ENCODE measurements at regions not wholly inside any gene's neighbourhood (a gene's known extent, or its start where the extent isn't known, plus 50 kb on each side); places are given as distances from the start of the nearest gene placed in this dataset.

GRCh38 chr11:134861490-134862104, 449.6 kb upstream of the B3GAT1 start:
- 70% methylated on average over 15 of the region's 15 CpGs for WGBS
- Histone ChIP-seq H3K4me3 (no peak overlapping the region), H3K4me1 (replicated peaks) (no peaks in the 10 kb centered on the region), H3K27me3 (replicated peaks; ENCODE audit: insufficient read depth) (no peaks in the 10 kb centered on the region), H3K36me3 (no peaks in the 10 kb centered on the region), H3K9me3 (no peaks in the 10 kb centered on the region), H3K27ac (no peak overlapping the region)
- intact Hi-C loops (cut with DNase I), result no loop called here
- TF ChIP-seq CTCF (IDR thresholded peaks at IDR 0.05) (no peak), POLR2A (IDR thresholded peaks at IDR 0.05) (no peak), POLR2AphosphoS5 (IDR thresholded peaks at IDR 0.05) (no peak)
- no peak for DNase-seq (ENCODE audit: low spot score)

GRCh38 chr11:134858783-134859480, 446.9 kb upstream of the B3GAT1 start:
- H3K27ac ChIP-seq, result no peak overlapping the region
- no peak for DNase-seq (ENCODE audit: low spot score)
- TF ChIP-seq CTCF (IDR thresholded peaks at IDR 0.05) (no peak), POLR2AphosphoS5 (IDR thresholded peaks at IDR 0.05) (no peak), POLR2A (IDR thresholded peaks at IDR 0.05) (no peak)
- intact Hi-C loops (cut with DNase I), result no loop called here
- no peaks in the 10 kb centered on the region for H3K36me3 ChIP-seq
- no peaks in the 10 kb centered on the region for H3K27me3 ChIP-seq (replicated peaks; ENCODE audit: insufficient read depth)
- H3K9me3 ChIP-seq, result no peaks in the 10 kb centered on the region
- WGBS, result 80% methylated on average over 8 of the region's 8 CpGs
- H3K4me3 ChIP-seq, result no peak overlapping the region
- no peaks in the 10 kb centered on the region for H3K4me1 ChIP-seq (replicated peaks)

- no peaks in the 10 kb centered on the region for H3K27me3 ChIP-seq (replicated peaks; ENCODE audit: insufficient read depth)
- H3K9me3 ChIP-seq, result no peaks in the 10 kb centered on the region
- TF ChIP-seq POLR2A (IDR thresholded peaks at IDR 0.05), result no peak
- TF ChIP-seq CTCF (IDR thresholded peaks at IDR 0.05), result no peak
- no peak for TF ChIP-seq POLR2AphosphoS5 (IDR thresholded peaks at IDR 0.05)
- no peaks in the 10 kb centered on the region for H3K4me1 ChIP-seq (replicated peaks)
- no peak overlapping the region for H3K27ac ChIP-seq
- 87% methylated on average over 4 of the region's 4 CpGs for WGBS
- no peaks in the 10 kb centered on the region for H3K36me3 ChIP-seq
- H3K4me3 ChIP-seq, result no peak overlapping the region
- intact Hi-C loops (cut with DNase I), result no loop called here
- no peak for DNase-seq (ENCODE audit: low spot score)
Observed at GRCh38 chr11:134857035-134857434, 445.0 kb upstream of the B3GAT1 start.

GRCh38 chr11:134856056-134856971, 444.3 kb upstream of the B3GAT1 start:
- H3K36me3 ChIP-seq, result no peaks in the 10 kb centered on the region
- no peak overlapping the region for H3K4me3 ChIP-seq
- H3K9me3 ChIP-seq, result no peaks in the 10 kb centered on the region
- H3K27ac ChIP-seq, result no peak overlapping the region
- intact Hi-C loops (cut with DNase I), result no loop called here
- H3K4me1 ChIP-seq (replicated peaks), result no peaks in the 10 kb centered on the region
- TF ChIP-seq CTCF (IDR thresholded peaks at IDR 0.05), result no peak
- TF ChIP-seq POLR2A (IDR thresholded peaks at IDR 0.05), result no peak
- TF ChIP-seq POLR2AphosphoS5 (IDR thresholded peaks at IDR 0.05), result no peak
- DNase-seq (ENCODE audit: low spot score), result no peak
- 61% methylated on average over 12 of the region's 14 CpGs for WGBS
- H3K27me3 ChIP-seq (replicated peaks; ENCODE audit: insufficient read depth), result no peaks in the 10 kb centered on the region

Measured in prostate gland (tissue), 2 donors.